H1 (cell line): ENCODE measurements at regions not wholly inside any gene's neighbourhood (a gene's known extent, or its start where the extent isn't known, plus 50 kb on each side); places are given as distances from the start of the nearest gene placed in this dataset.

Experiments
- CTCF ChIA-PET: fragments of 300-600 bp; sonication (Branson Sonifier 250); formaldehyde crosslinking; loops from one replicate; lab custom pipeline; 2021; ENCODE audit not compliant: partially characterized antibody; lab: Charles Lee
- POLR2A ChIA-PET: fragments of 300-600 bp; sonication (Branson Sonifier 250); formaldehyde crosslinking; loops from one replicate; lab custom pipeline; 2021; ENCODE audit warnings: inconsistent platforms; ENCODE audit not compliant: partially characterized antibody; lab: Charles Lee
- DNase-seq, 2 experiments: peaks; one replicate each; pipeline versions ENCODE4 v3.0.0 to v3.0.0-alpha.2; 2010 to 2022; ENCODE audit warnings: low spot score in 2 of 2, low read depth in 1 of 2, mixed read lengths in 1 of 2
- FAIRE-seq: peaks from 2 replicates; lab custom pipeline; 2011; peaks lifted over from hg19 to GRCh38; lab: Jason Lieb, UNC
- H2AFZ ChIP-seq: 2 replicates; pipeline ENCODE4 v1.8.1; 2012; ENCODE audit warnings: low read length, inconsistent platforms
- H2AK5ac ChIP-seq: 2 replicates; pipeline ENCODE4 v1.6.1; 2013; ENCODE audit warnings: low read depth, low read length
- H2BK120ac ChIP-seq: replicated peaks from 2 replicates; pipeline ENCODE3; 2013; ENCODE audit warnings: low read depth, low read length, inconsistent platforms
- H2BK12ac ChIP-seq: 2 replicates; pipeline ENCODE4 v1.6.1; 2013; ENCODE audit warnings: low read depth, low read length
- H2BK15ac ChIP-seq: 2 replicates; pipeline ENCODE4 v1.6.1; 2013; ENCODE audit warnings: low read length
- H2BK20ac ChIP-seq: 2 replicates; pipeline ENCODE4 v1.6.1; 2013; ENCODE audit warnings: low read length
- H2BK5ac ChIP-seq: 2 replicates; pipeline ENCODE4 v1.6.1; 2013; ENCODE audit warnings: low read depth, low read length
- H3K14ac ChIP-seq: 2 replicates; pipeline ENCODE4 v1.6.1; 2013; ENCODE audit warnings: inconsistent platforms; ENCODE audit not compliant: insufficient read length
- H3K18ac ChIP-seq: 2 replicates; pipeline ENCODE4 v1.6.1; 2013; ENCODE audit warnings: low read length; ENCODE audit errors: extremely low read depth
- H3K23ac ChIP-seq: 2 replicates; pipeline ENCODE4 v1.6.1; 2013; ENCODE audit warnings: inconsistent platforms; ENCODE audit not compliant: insufficient read length
- H3K23me2 ChIP-seq: 2 replicates; pipeline ENCODE4 v1.6.1; 2013; ENCODE audit warnings: low read depth, low read length
- H3K27ac ChIP-seq: 2 replicates; pipeline ENCODE4 v1.6.1; 2011; ENCODE audit warnings: low read depth, low read length, inconsistent platforms
- H3K27me3 ChIP-seq, 4 experiments: replicated peaks in 1 of 4; 1 replicate in 1 of 4; 2 replicates in 3 of 4; pipeline versions ENCODE4 v1.6.1 to v1.8.1; 2011 to 2013; ENCODE audit warnings: low read length in 3 of 4, mild to moderate bottlenecking in 3 of 4, inconsistent platforms in 2 of 4, mixed read lengths in 2 of 4, moderate library complexity in 1 of 4; ENCODE audit not compliant: control insufficient read depth in 3 of 4, insufficient read depth in 3 of 4; ENCODE audit errors: extremely low read depth in 1 of 4
- H3K36me3 ChIP-seq, 4 experiments: 2 replicates each; pipeline versions ENCODE4 v1.6.1 to v1.8.1; 2011 to 2013; ENCODE audit warnings: mild to moderate bottlenecking in 4 of 4, low read length in 3 of 4, moderate library complexity in 2 of 4, control low read depth in 1 of 4, inconsistent platforms in 1 of 4; ENCODE audit not compliant: insufficient read depth in 4 of 4, control insufficient read depth in 2 of 4
- H3K4ac ChIP-seq: replicated peaks from 2 replicates; pipeline ENCODE3; 2013; ENCODE audit warnings: low read length, low read depth, mixed read lengths, inconsistent platforms; ENCODE audit not compliant: insufficient read length
- H3K4me1 ChIP-seq, 4 experiments: replicated peaks in 1 of 4; 1 replicate in 1 of 4; 2 replicates in 3 of 4; pipeline versions ENCODE4 v1.6.1 to v1.8.1; 2011 to 2013; ENCODE audit warnings: low read length in 3 of 4, inconsistent platforms in 2 of 4, mixed read lengths in 1 of 4; ENCODE audit not compliant: insufficient read depth in 4 of 4, control insufficient read depth in 3 of 4
- H3K4me2 ChIP-seq, 2 experiments: 2 replicates each; pipeline versions ENCODE4 v1.6.1 to v1.8.1; 2011 to 2013; ENCODE audit warnings: low read depth in 2 of 2, low read length in 2 of 2, control low read depth in 1 of 2, inconsistent platforms in 1 of 2, mild to moderate bottlenecking in 1 of 2; ENCODE audit not compliant: insufficient read depth in 1 of 2
- H3K4me3 ChIP-seq, 4 experiments: fragments of 200-600, 300-600 bp in 1 of 4; sonication (generic), shearing (Covaris generic), sonication (Bioruptor Twin) in 1 of 4; 2 replicates each; pipeline versions ENCODE4 v1.5.1 to v1.8.1; 2011 to 2016; ENCODE audit warnings: low read length in 4 of 4, low read depth in 3 of 4, control low read depth in 2 of 4, inconsistent platforms in 2 of 4, mild to moderate bottlenecking in 2 of 4, mixed read lengths in 1 of 4, moderate library complexity in 1 of 4; ENCODE audit not compliant: insufficient read depth in 2 of 4; ENCODE audit errors: extremely low read depth in 1 of 4
- H3K56ac ChIP-seq: replicated peaks from 2 replicates; pipeline ENCODE3; 2013; ENCODE audit warnings: low read depth, mild to moderate bottlenecking, mixed read lengths, low read length, inconsistent platforms; ENCODE audit not compliant: insufficient read length
- H3K79me1 ChIP-seq: 2 replicates; pipeline ENCODE4 v1.6.1; 2013; ENCODE audit warnings: low read depth, low read length, control low read depth
- H3K79me2 ChIP-seq, 2 experiments: 2 replicates each; pipeline versions ENCODE4 v1.6.1 to v1.8.1; 2012 to 2013; ENCODE audit warnings: low read length in 2 of 2, mild to moderate bottlenecking in 2 of 2, inconsistent platforms in 1 of 2; ENCODE audit not compliant: insufficient read depth in 2 of 2, control insufficient read depth in 1 of 2
- H3K9ac ChIP-seq, 4 experiments: replicated peaks in 1 of 4; 1 replicate in 1 of 4; 2 replicates in 3 of 4; pipeline versions ENCODE4 v1.6.1 to v1.8.1; 2011 to 2013; ENCODE audit warnings: low read depth in 3 of 4, low read length in 3 of 4, control low read depth in 2 of 4, mild to moderate bottlenecking in 2 of 4, moderate library complexity in 2 of 4, inconsistent platforms in 1 of 4; ENCODE audit errors: extremely low read depth in 1 of 4
- H3K9me3 ChIP-seq, 2 experiments: 2 replicates each; pipeline versions ENCODE4 v1.6.1 to v1.8.1; 2012 to 2013; ENCODE audit warnings: mild to moderate bottlenecking in 2 of 2, moderate library complexity in 2 of 2, control low read depth in 1 of 2, inconsistent platforms in 1 of 2, low read depth in 1 of 2, low read length in 1 of 2, mixed read lengths in 1 of 2; ENCODE audit not compliant: insufficient read depth in 2 of 2
- H4K20me1 ChIP-seq, 2 experiments: replicated peaks in 1 of 2; 2 replicates each; pipeline versions ENCODE3 to v1.8.1; 2011 to 2013; ENCODE audit warnings: inconsistent platforms in 2 of 2, low read length in 2 of 2, mild to moderate bottlenecking in 1 of 2; ENCODE audit not compliant: insufficient read depth in 2 of 2, control insufficient read depth in 1 of 2
- H4K5ac ChIP-seq: 2 replicates; pipeline ENCODE4 v1.6.1; 2013; ENCODE audit warnings: low read length, low read depth, mixed read lengths, inconsistent platforms; ENCODE audit not compliant: insufficient read length
- H4K8ac ChIP-seq: 2 replicates; pipeline ENCODE4 v1.8.0; 2013; ENCODE audit warnings: mild to moderate bottlenecking, moderate library complexity, low read length, inconsistent platforms; ENCODE audit not compliant: insufficient read depth; ENCODE audit errors: extremely low read depth
- H4K91ac ChIP-seq: replicated peaks from 2 replicates; pipeline ENCODE3; 2013; ENCODE audit warnings: low read length, mixed read lengths, inconsistent platforms; ENCODE audit not compliant: insufficient read length
- CTCF ChIP-seq, 3 experiments: IDR thresholded peaks; 1 replicate in 2 of 3; 2 replicates in 1 of 3; pipeline versions ENCODE4 v1.5.1 to v1.6.1; 2011; ENCODE audit warnings: low read length in 3 of 3, mild to moderate bottlenecking in 3 of 3, inconsistent platforms in 2 of 3, low read depth in 1 of 3, moderate library complexity in 1 of 3; ENCODE audit not compliant: insufficient read depth in 1 of 3; ENCODE audit errors: control extremely low read depth in 1 of 3
- RFX5 ChIP-seq: IDR thresholded peaks from 2 replicates; pipeline ENCODE4 v1.6.1; 2011; ENCODE audit warnings: low read depth, low read length, improper control_type of control experiment, borderline replicate concordance
- WGBS, 2 experiments: shearing (Covaris generic) in 1 of 2; methylation state at CpG; one replicate each; pipeline versions ENCODE4 v1.1.6 to v1.1.7; 2013 to 2015; ENCODE audit warnings: low lambda C conversion rate in 2 of 2, mixed read lengths in 2 of 2, inconsistent platforms in 1 of 2, low coverage in 1 of 2, missing lambda C conversion rate in 1 of 2; ENCODE audit not compliant: insufficient replicate concordance in 2 of 2, insufficient coverage in 1 of 2, insufficient read length in 1 of 2; ENCODE audit errors: extremely low coverage in 1 of 2, missing lambda C conversion rate in 1 of 2; 5-methylcytosine and 5-hydroxymethylcytosine counted together

- no peaks in the 10 kb centered on the region for H3K9me3 ChIP-seq
- no peak overlapping the region for H2BK15ac ChIP-seq
- H3K27me3 ChIP-seq = no peaks in the 10 kb centered on the region
- no peak overlapping the region for H4K8ac ChIP-seq
- no peak overlapping the region for H3K56ac ChIP-seq
- no peak overlapping the region for H3K4ac ChIP-seq
- H2BK20ac ChIP-seq = no peak overlapping the region
- no peak overlapping the region for H3K18ac ChIP-seq
- no peak overlapping the region for H3K9ac ChIP-seq
- no peak overlapping the region for H3K4me3 ChIP-seq
- no peak overlapping the region for H3K4me2 ChIP-seq
- ChIA-PET CTCF (interaction anchor here (0.6 to 1.4 kb wide), 2 partner anchors 23 to 971 kb away, joined by 3 to 4 read pairs; no protein-coding TSS in a partner anchor), POLR2A (no interaction called here)
- TF ChIP-seq CTCF (IDR thresholded peaks at IDR 0.05; ENCODE audit: control extremely low read depth in 1 of 3, insufficient read depth in 1 of 3, low read depth in 1 of 3, low read length in 3 of 3) (peak in 1 of 3 experiments; percentile 23; a peak in 1 of 4 replicates), RFX5 (no peak)
- no peak overlapping the region for H2AK5ac ChIP-seq
- no peak overlapping the region for H2BK120ac ChIP-seq
- H3K23me2 ChIP-seq = no peaks in the 10 kb centered on the region
- H4K5ac ChIP-seq = no peak overlapping the region
- no peaks in the 10 kb centered on the region for H3K4me1 ChIP-seq
- H4K91ac ChIP-seq = no peak overlapping the region
- no peak overlapping the region for H3K14ac ChIP-seq
- H3K36me3 ChIP-seq = no peaks in the 10 kb centered on the region
- no peaks in the 10 kb centered on the region for H4K20me1 ChIP-seq
- 89% methylated on average over 3 of the region's 3 CpGs; no CpG with 5 or more reads in 1 of the 2 experiments for WGBS, 2 experiments
- H2BK5ac ChIP-seq = no peak overlapping the region
- H3K79me1 ChIP-seq = no peaks in the 10 kb centered on the region
- FAIRE-seq (no peak), DNase-seq (no peak)
- no peak overlapping the region for H2BK12ac ChIP-seq
- H3K23ac ChIP-seq = no peak overlapping the region
- H3K79me2 ChIP-seq = no peaks in the 10 kb centered on the region
- H2AFZ ChIP-seq = no peak overlapping the region
- no peak overlapping the region for H3K27ac ChIP-seq
These were observed 90.4 kb upstream of the ZC3H11B start for GRCh38 chr1:219703368-219703639.
